ENCODE measurements at regions not wholly inside any gene's neighbourhood (a gene's known extent, or its start where the extent isn't known, plus 50 kb on each side); places are given as distances from the start of the nearest gene placed in this dataset.

GRCh38 chr11:115961159-115962003 is 457.2 kb upstream of the CADM1 start:
- H3K4me3 ChIP-seq (ENCODE audit: low read length), result no peak overlapping the region
- no peak for TF ChIP-seq ZNF274 (IDR thresholded peaks at IDR 0.05; ENCODE audit: low read depth, low read length)

DNA sequence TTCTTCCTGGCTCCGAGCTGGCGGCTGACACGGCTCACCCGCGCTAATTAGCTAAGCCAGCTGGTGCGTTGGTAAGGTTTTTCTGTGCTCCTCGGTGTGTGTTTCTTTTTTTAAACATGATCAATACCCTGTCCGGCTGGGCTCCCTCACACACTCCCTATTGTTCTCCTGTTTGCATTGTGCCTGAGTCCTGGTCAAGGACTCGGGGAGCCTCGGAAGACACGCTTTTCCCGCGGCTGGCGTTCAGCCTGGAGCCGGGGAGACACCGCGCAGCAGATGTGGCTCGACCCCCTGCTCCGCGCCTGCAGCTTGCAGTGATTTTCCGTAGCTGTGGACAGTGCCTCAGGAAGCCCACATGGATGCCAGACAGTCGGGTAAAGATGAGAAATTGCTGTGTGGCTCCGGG is 454.9 kb upstream of the CADM1 start:
- TF ChIP-seq ZNF274 (IDR thresholded peaks at IDR 0.05; ENCODE audit: low read depth, low read length), result no peak
- no peak overlapping the region for H3K4me3 ChIP-seq (ENCODE audit: low read length)

- H3K4me3 ChIP-seq (ENCODE audit: low read length), result no peak overlapping the region
- no peak for TF ChIP-seq ZNF274 (IDR thresholded peaks at IDR 0.05; ENCODE audit: low read depth, low read length)
Measured at GRCh38 chr11:115958089-115959000, 454.1 kb upstream of the CADM1 start.

GRCh38 chr11:115955803-115956202 is 451.6 kb upstream of the CADM1 start:
- TF ChIP-seq ZNF274 (IDR thresholded peaks at IDR 0.05; ENCODE audit: low read depth, low read length), result no peak

GRCh38 chr11:115950660-115951059 is 446.4 kb upstream of the CADM1 start:
- no peak overlapping the region for H3K4me3 ChIP-seq (ENCODE audit: low read length)
- TF ChIP-seq ZNF274 (IDR thresholded peaks at IDR 0.05; ENCODE audit: low read depth, low read length), result no peak

More at GRCh38 chr11:115955803-115956202, 451.6 kb upstream of the CADM1 start:
- no peak overlapping the region for H3K4me3 ChIP-seq (ENCODE audit: low read length)

DNA sequence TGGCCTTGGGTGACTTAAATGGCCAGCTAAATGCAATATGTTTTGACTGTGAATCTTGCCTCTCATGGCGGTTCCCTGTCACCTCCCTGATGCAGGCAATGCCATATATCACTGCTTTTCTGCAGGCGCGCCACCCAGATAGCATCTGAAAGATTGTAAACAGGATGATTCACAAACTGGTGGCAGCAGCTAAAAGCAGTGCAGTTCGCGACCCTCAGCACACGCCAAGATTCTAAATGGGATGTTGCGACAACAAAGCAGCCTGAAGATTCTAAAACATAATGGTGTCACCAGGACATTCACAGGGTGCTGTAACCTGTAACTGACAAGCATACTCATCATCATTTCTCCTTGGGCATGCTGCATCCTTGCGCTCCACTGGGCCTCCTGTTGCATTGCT is 440.4 kb upstream of the CADM1 start:
- H3K4me3 ChIP-seq (ENCODE audit: low read length), result no peak overlapping the region
- TF ChIP-seq ZNF274 (IDR thresholded peaks at IDR 0.05; ENCODE audit: low read depth, low read length), result no peak

GRCh38 chr11:115942011-115942410 is 437.8 kb upstream of the CADM1 start:
- H3K4me3 ChIP-seq (ENCODE audit: low read length), result no peak overlapping the region
- TF ChIP-seq ZNF274 (IDR thresholded peaks at IDR 0.05; ENCODE audit: low read depth, low read length), result no peak

- TF ChIP-seq ZNF274 (IDR thresholded peaks at IDR 0.05; ENCODE audit: low read depth, low read length), result no peak
- H3K4me3 ChIP-seq (ENCODE audit: low read length), result no peak overlapping the region
Measured at GRCh38 chr11:115941481-115941993, 437.3 kb upstream of the CADM1 start.

DNA sequence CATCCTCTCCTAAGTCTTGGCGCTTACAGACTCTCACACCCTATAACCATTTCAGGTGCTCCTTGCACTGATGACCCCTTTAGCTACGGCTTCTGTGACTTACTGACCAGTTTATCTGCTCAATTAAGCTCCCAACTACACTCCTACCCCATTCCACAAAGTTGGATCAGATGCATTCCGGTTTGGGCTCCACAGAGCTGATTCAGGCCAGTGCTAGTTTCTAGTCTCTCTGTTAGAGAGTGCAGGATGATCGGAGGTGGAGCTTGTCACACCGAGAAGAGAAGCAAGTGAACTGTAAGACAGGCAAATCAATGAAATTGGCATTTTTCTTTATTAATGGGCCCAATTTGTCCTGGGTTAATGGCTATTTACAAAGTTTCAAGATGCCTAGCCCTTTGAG is 436.8 kb upstream of the CADM1 start:
- H3K4me3 ChIP-seq (ENCODE audit: low read length), result no peak overlapping the region
- TF ChIP-seq ZNF274 (IDR thresholded peaks at IDR 0.05; ENCODE audit: low read depth, low read length), result no peak

- no peak for TF ChIP-seq ZNF274 (IDR thresholded peaks at IDR 0.05; ENCODE audit: low read depth, low read length)
- no peak overlapping the region for H3K4me3 ChIP-seq (ENCODE audit: low read length)
Measured at GRCh38 chr11:115939731-115940421, 435.7 kb upstream of the CADM1 start.

- no peak for TF ChIP-seq ZNF274 (IDR thresholded peaks at IDR 0.05; ENCODE audit: low read depth, low read length)
- H3K4me3 ChIP-seq (ENCODE audit: low read length), result no peak overlapping the region
Measured at GRCh38 chr11:115939104-115939730, 435.0 kb upstream of the CADM1 start.

- no peak for TF ChIP-seq ZNF274 (IDR thresholded peaks at IDR 0.05; ENCODE audit: low read depth, low read length)
Measured at GRCh38 chr11:115933564-115933963, 429.3 kb upstream of the CADM1 start.

GRCh38 chr11:115931548-115932083 is 427.4 kb upstream of the CADM1 start:
- no peak for TF ChIP-seq ZNF274 (IDR thresholded peaks at IDR 0.05; ENCODE audit: low read depth, low read length)
- H3K4me3 ChIP-seq (ENCODE audit: low read length), result no peak overlapping the region

More at GRCh38 chr11:115933564-115933963, 429.3 kb upstream of the CADM1 start:
- H3K4me3 ChIP-seq (ENCODE audit: low read length), result no peak overlapping the region

Data from GM08714 (cell line).